ENCODE measurements at regions not wholly inside any gene's neighbourhood (a gene's known extent, or its start where the extent isn't known, plus 50 kb on each side); places are given as distances from the start of the nearest gene placed in this dataset.
"Not testable (repeated sequence)": the region's sequence is repeated elsewhere in the genome, so short reads cannot be mapped to it uniquely, and the experiment has no call there.

- TF ChIP-seq, protein P1, sequence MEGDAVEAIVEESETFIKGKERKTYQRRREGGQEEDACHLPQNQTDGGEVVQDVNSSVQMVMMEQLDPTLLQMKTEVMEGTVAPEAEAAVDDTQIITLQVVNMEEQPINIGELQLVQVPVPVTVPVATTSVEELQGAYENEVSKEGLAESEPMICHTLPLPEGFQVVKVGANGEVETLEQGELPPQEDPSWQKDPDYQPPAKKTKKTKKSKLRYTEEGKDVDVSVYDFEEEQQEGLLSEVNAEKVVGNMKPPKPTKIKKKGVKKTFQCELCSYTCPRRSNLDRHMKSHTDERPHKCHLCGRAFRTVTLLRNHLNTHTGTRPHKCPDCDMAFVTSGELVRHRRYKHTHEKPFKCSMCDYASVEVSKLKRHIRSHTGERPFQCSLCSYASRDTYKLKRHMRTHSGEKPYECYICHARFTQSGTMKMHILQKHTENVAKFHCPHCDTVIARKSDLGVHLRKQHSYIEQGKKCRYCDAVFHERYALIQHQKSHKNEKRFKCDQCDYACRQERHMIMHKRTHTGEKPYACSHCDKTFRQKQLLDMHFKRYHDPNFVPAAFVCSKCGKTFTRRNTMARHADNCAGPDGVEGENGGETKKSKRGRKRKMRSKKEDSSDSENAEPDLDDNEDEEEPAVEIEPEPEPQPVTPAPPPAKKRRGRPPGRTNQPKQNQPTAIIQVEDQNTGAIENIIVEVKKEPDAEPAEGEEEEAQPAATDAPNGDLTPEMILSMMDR (IDR thresholded peaks at IDR 0.05): no peak
- no peak for DNase-seq
- no peaks in the 10 kb centered on the region for H3K27me3 ChIP-seq
- no peaks in the 10 kb centered on the region for H3K4me1 ChIP-seq
- intact Hi-C loops (cut with DNase I): no loop called here
- H3K4me3 ChIP-seq: no peak overlapping the region
- H3K36me3 ChIP-seq: no peaks in the 10 kb centered on the region
- H3K27ac ChIP-seq: no peak overlapping the region
- no peak for ATAC-seq
- no peaks in the 10 kb centered on the region for H3K9me3 ChIP-seq
These were observed 84.2 kb upstream of the RMP24 start for GRCh38 chr18:35888329-35888728.

GRCh38 chr18:35889677-35890076 lies 82.8 kb upstream of the RMP24 start:
- Histone ChIP-seq H3K27ac (no peak overlapping the region), H3K4me3 (no peak overlapping the region), H3K4me1 (no peaks in the 10 kb centered on the region), H3K27me3 (no peaks in the 10 kb centered on the region), H3K9me3 (no peaks in the 10 kb centered on the region), H3K36me3 (no peaks in the 10 kb centered on the region)
- no peak for ATAC-seq
- TF ChIP-seq, protein P1 (IDR thresholded peaks at IDR 0.05): no peak
- DNase-seq: no peak
- intact Hi-C loops (cut with DNase I): no loop called here

DNA sequence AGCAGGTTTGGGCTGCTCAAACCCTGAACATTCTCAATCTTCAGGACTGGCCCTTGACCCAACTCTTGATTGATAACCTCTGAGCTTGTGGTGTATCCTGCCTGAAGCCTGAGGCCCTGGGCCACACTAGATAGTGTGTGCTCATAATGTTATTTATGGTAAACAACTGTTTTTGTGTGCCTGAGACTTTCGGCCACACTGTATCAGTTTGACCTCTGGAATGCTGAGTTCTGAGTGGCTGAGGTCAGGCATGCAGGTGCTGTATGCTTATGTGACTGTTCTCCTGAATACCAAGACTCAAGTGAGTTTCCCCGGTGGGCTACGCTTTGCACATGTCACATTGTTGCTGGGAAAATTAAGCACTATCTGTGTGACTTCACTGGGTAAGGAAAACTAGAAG lies 82.2 kb upstream of the RMP24 start:
- TF ChIP-seq, protein P1 (IDR thresholded peaks at IDR 0.05): no peak
- H3K27me3 ChIP-seq: no peaks in the 10 kb centered on the region
- no peak overlapping the region for H3K4me3 ChIP-seq
- ATAC-seq (no peak), DNase-seq (no peak)
- no peaks in the 10 kb centered on the region for H3K9me3 ChIP-seq
- H3K27ac ChIP-seq: no peak overlapping the region
- no peaks in the 10 kb centered on the region for H3K4me1 ChIP-seq
- intact Hi-C loops (cut with DNase I): no loop called here
- H3K36me3 ChIP-seq: no peaks in the 10 kb centered on the region

GRCh38 chr18:35892118-35892517 lies 80.4 kb upstream of the RMP24 start:
- no peaks in the 10 kb centered on the region for H3K27me3 ChIP-seq
- H3K4me3 ChIP-seq: no peak overlapping the region
- H3K4me1 ChIP-seq: no peaks in the 10 kb centered on the region
- TF ChIP-seq, protein P1 (IDR thresholded peaks at IDR 0.05): no peak
- no peak overlapping the region for H3K27ac ChIP-seq
- intact Hi-C loops (cut with DNase I): no loop called here
- H3K36me3 ChIP-seq: no peaks in the 10 kb centered on the region
- H3K9me3 ChIP-seq: no peaks in the 10 kb centered on the region
- ATAC-seq: no peak
- no peak for DNase-seq

- ATAC-seq; H3K27ac ChIP-seq; H3K27me3 ChIP-seq; H3K4me3 ChIP-seq; H3K9me3 ChIP-seq; H3K36me3 ChIP-seq; intact Hi-C loops (cut with DNase I); DNase-seq; H3K4me1 ChIP-seq: not testable (repeated sequence)
These were observed 75.0 kb upstream of the RMP24 start for GRCh38 chr18:35897481-35897880.

DNA sequence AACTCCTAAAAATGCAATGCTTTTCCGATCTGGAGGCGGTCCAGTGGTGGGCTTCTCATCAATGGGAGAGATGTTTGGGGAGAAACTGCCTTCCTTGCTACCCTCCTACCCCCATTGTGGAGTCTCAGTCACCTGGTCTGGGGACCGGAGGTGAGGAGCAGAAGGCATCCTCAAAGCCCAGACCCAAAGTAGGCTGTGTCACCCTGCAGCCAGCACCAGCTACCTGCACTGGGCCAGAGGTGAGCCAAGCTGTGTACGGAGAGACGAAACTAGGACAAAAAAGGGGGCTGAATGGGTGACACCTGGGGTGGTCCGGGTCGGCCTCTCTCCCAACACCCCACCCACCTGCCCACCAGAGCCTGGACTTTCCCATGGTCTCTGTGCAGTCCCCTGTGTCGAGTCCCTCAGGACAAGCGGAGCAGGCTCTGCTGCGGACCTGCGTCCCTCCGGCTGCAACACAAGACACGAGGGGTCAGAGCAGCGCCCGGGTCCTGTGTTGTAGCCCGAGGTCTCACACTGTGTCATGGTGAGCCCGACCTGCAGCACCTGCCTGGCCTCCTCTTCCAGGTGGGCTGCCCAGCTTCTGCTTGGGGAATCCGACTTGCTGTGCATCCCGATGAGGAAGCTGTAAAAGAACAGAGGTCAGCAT lies 68.0 kb upstream of the RMP24 start:
- TF ChIP-seq, protein P1 (IDR thresholded peaks at IDR 0.05): no peak
- DNase-seq: no peak

More for the DNA sequence above, 68.0 kb upstream of the RMP24 start:
- peaks cover 0 to 1% of the 10 kb centered on the region in 2 donors for H3K9me3 ChIP-seq
- no peaks in the 10 kb centered on the region for H3K36me3 ChIP-seq
- intact Hi-C loops (cut with DNase I): no loop called here
- H3K4me1 ChIP-seq: no peaks in the 10 kb centered on the region
- H3K27me3 ChIP-seq: no peaks in the 10 kb centered on the region
- ATAC-seq: no peak
- H3K4me3 ChIP-seq: no peak overlapping the region
- no peak overlapping the region for H3K27ac ChIP-seq
